Stomach (tissue), 8 donors: ENCODE measurements at regions not wholly inside any gene's neighbourhood (a gene's known extent, or its start where the extent isn't known, plus 50 kb on each side); places are given as distances from the start of the nearest gene placed in this dataset.

Experiments used
- DNase-seq, 2 donors: peaks; one replicate each; pipeline versions ENCODE4 v3.0.0 to v3.0.0-alpha.2; 2013 to 2019
- H3K27ac ChIP-seq, 5 donors: fragments of 200-600 bp in 4 of 5; sonication (generic) in 4 of 5; one replicate each; pipeline ENCODE4 v1.5.1; 2013 to 2019; ENCODE audit warnings: mild to moderate bottlenecking in 1 of 5, moderate library complexity in 1 of 5
- H3K27me3 ChIP-seq, 3 donors: fragments of 200-600 bp; sonication (generic); one replicate each; pipeline ENCODE4 v1.5.1; 2017 to 2019; ENCODE audit warnings: mixed run types in 1 of 3
- H3K36me3 ChIP-seq, 4 donors: fragments of 200-600 bp; sonication (generic); 1 replicate in 3 of 4; 2 replicates in 1 of 4; pipeline ENCODE4 v1.5.1; 2016 to 2019
- H3K4me1 ChIP-seq, 4 donors: fragments of 200-600 bp; sonication (generic); one replicate each; pipeline ENCODE4 v1.5.1; 2016 to 2019
- H3K4me3 ChIP-seq, 4 donors: fragments of 200-600 bp; sonication (generic) in 3 of 4; one replicate each; pipeline ENCODE4 v1.5.1; 2016 to 2019; ENCODE audit warnings: mild to moderate bottlenecking in 1 of 4
- H3K9me3 ChIP-seq, 4 donors: fragments of 200-600 bp; sonication (generic); one replicate each; pipeline ENCODE4 v1.5.1; 2016 to 2019
- CTCF ChIP-seq, 7 experiments: fragments of 450-650 bp in 4 of 7; fragments of 200-600 bp in 3 of 7; sonication (generic) in 3 of 7; IDR thresholded peaks; one replicate each; pipeline ENCODE4 v1.5.1; 2016 to 2019; ENCODE audit warnings: antibody characterized with exemption in 7 of 7, control low read depth in 2 of 7, mild to moderate bottlenecking in 1 of 7
- EP300 ChIP-seq: sonication (generic); formaldehyde crosslinking; IDR thresholded peaks from one replicate; pipeline ENCODE4 v1.6.1; 2017; ENCODE audit warnings: antibody characterized with exemption
- POLR2A ChIP-seq, 4 donors: fragments of 450-650 bp; IDR thresholded peaks; one replicate each; pipeline ENCODE4 v1.6.1; 2016; ENCODE audit warnings: antibody characterized with exemption in 4 of 4, control low read depth in 2 of 4, mild to moderate bottlenecking in 1 of 4, moderate library complexity in 1 of 4
- POLR2AphosphoS5 ChIP-seq, 3 donors: sonication (generic); formaldehyde crosslinking; IDR thresholded peaks; one replicate each; pipeline ENCODE4 v1.6.1; 2016; ENCODE audit warnings: antibody characterized with exemption in 3 of 3
- WGBS, 5 donors: extraction: QIAGEN DNeasy Blood & Tissue Kit in 3 of 5; methylation state at CpG; one replicate each; pipeline versions ENCODE4 v1.1.5 to v1.1.7; 2013 to 2018; 5-methylcytosine and 5-hydroxymethylcytosine counted together
- intact Hi-C: fragments of 100-400 bp; cut with DNase I; formaldehyde crosslinking; loops from one replicate; pipeline ENCODE4 v1.15.1; 2023; ENCODE audit warnings: low total_unique reads
- donor health status: healthy with polysubstance abuse.
- donor health status: Bipolar disorder and iron deficiency.
- donor health status: healthy.

- no peaks in the 10 kb centered on the region for H3K27me3 ChIP-seq
- no peaks in the 10 kb centered on the region for H3K9me3 ChIP-seq
- no peak for DNase-seq
- no peaks in the 10 kb centered on the region for H3K36me3 ChIP-seq
- no peak for TF ChIP-seq POLR2A (IDR thresholded peaks at IDR 0.05)
- no peak for TF ChIP-seq EP300
- TF ChIP-seq CTCF (IDR thresholded peaks at IDR 0.05), result no peak
- TF ChIP-seq POLR2AphosphoS5 (IDR thresholded peaks at IDR 0.05), result no peak
- no peak overlapping the region for H3K27ac ChIP-seq
- 77 to 98% (median 92%) methylated on average over 1 of the region's 1 CpG for WGBS, 5 donors
- no peaks in the 10 kb centered on the region for H3K4me1 ChIP-seq
- H3K4me3 ChIP-seq, result no peak overlapping the region
- intact Hi-C loops, result no loop called here
These were observed 945.7 kb downstream of the DSC3 start for GRCh38 chr18:30096796-30097195.

- Histone ChIP-seq H3K4me1 (no peaks in the 10 kb centered on the region), H3K4me3 (no peak overlapping the region), H3K9me3 (peaks cover 0 to 2% (median under 1%) of the 10 kb centered on the region in 4 donors), H3K36me3 (no peaks in the 10 kb centered on the region), H3K27me3 (no peaks in the 10 kb centered on the region), H3K27ac (no peak overlapping the region)
- 58 to 79% (median 78%) methylated on average over 2 of the region's 2 CpGs for WGBS, 5 donors
- intact Hi-C loops, result no loop called here
- DNase-seq, result no peak
- TF ChIP-seq EP300, result no peak
- TF ChIP-seq CTCF (IDR thresholded peaks at IDR 0.05), result no peak
- no peak for TF ChIP-seq POLR2A (IDR thresholded peaks at IDR 0.05)
- TF ChIP-seq POLR2AphosphoS5 (IDR thresholded peaks at IDR 0.05), result no peak
These were observed 948.0 kb downstream of the DSC3 start for GRCh38 chr18:30094556-30094955.

- H3K27me3 ChIP-seq, result no peaks in the 10 kb centered on the region
- intact Hi-C loops, result no loop called here
- H3K27ac ChIP-seq, result no peak overlapping the region
- no peak overlapping the region for H3K4me3 ChIP-seq
- H3K36me3 ChIP-seq, result no peaks in the 10 kb centered on the region
- no peak for DNase-seq
- TF ChIP-seq POLR2A (IDR thresholded peaks at IDR 0.05), result no peak
- TF ChIP-seq EP300, result no peak
- TF ChIP-seq POLR2AphosphoS5 (IDR thresholded peaks at IDR 0.05), result no peak
- WGBS, 5 donors, result 53 to 76% (median 73%) methylated on average over 4 of the region's 4 CpGs
- peaks cover 0 to 4% (median 2%) of the 10 kb centered on the region in 4 donors for H3K9me3 ChIP-seq
- H3K4me1 ChIP-seq, result no peaks in the 10 kb centered on the region
These were observed 949.2 kb downstream of the DSC3 start for GRCh38 chr18:30093376-30093775.

GRCh38 chr18:30088238-30089015, 954.1 kb downstream of the DSC3 start:
- Histone ChIP-seq H3K27me3 (no peaks in the 10 kb centered on the region), H3K36me3 (no peaks in the 10 kb centered on the region), H3K4me3 (no peak overlapping the region), H3K9me3 (peaks cover 0 to 4% (median 2%) of the 10 kb centered on the region in 4 donors), H3K27ac (no peak overlapping the region), H3K4me1 (no peaks in the 10 kb centered on the region)
- intact Hi-C loops, result no loop called here
- DNase-seq, result no peak
- TF ChIP-seq POLR2A (IDR thresholded peaks at IDR 0.05), result no peak

- intact Hi-C loops, result no loop called here
These were observed 956.2 kb downstream of the DSC3 start for GRCh38 chr18:30086351-30086750.

More at GRCh38 chr18:30086351-30086750, 956.2 kb downstream of the DSC3 start:
- peaks cover 0 to 15% (median 12%) of the 10 kb centered on the region in 4 donors for H3K9me3 ChIP-seq
- no peaks in the 10 kb centered on the region for H3K27me3 ChIP-seq
- DNase-seq, result no peak
- WGBS, 5 donors, result 83 to 94% (median 91%) methylated on average over 1 of the region's 1 CpG
- no peak for TF ChIP-seq CTCF (IDR thresholded peaks at IDR 0.05)
- TF ChIP-seq POLR2A (IDR thresholded peaks at IDR 0.05), result no peak
- TF ChIP-seq EP300, result no peak
- H3K4me1 ChIP-seq, result no peaks in the 10 kb centered on the region
- no peak overlapping the region for H3K4me3 ChIP-seq
- H3K27ac ChIP-seq, result no peak overlapping the region
- H3K36me3 ChIP-seq, result no peaks in the 10 kb centered on the region
